Ishikawa (cell line): ENCODE measurements at regions not wholly inside any gene's neighbourhood (a gene's known extent, or its start where the extent isn't known, plus 50 kb on each side); places are given as distances from the start of the nearest gene placed in this dataset.

Experiments
- CEBPB ChIP-seq: IDR thresholded peaks from 2 replicates; pipeline ENCODE4 v1.6.1; 2012
- CREB1 ChIP-seq: IDR thresholded peaks from 2 replicates; pipeline ENCODE4 v1.6.1; 2012; ENCODE audit warnings: low read depth
- EGR1 ChIP-seq: IDR thresholded peaks from 2 replicates; pipeline ENCODE4 v1.6.1; 2012
- EP300 ChIP-seq: IDR thresholded peaks from 2 replicates; pipeline ENCODE4 v1.6.1; 2012; ENCODE audit warnings: borderline replicate concordance
- FOXM1 ChIP-seq: IDR thresholded peaks from 2 replicates; pipeline ENCODE4 v1.6.1; 2012; ENCODE audit warnings: low read depth, borderline replicate concordance
- NFIC ChIP-seq: IDR thresholded peaks from 2 replicates; pipeline ENCODE4 v1.6.1; 2012
- RAD21 ChIP-seq: IDR thresholded peaks from 2 replicates; pipeline ENCODE4 v1.6.1; 2012; ENCODE audit warnings: low read depth
- TAF1 ChIP-seq: IDR thresholded peaks from 2 replicates; pipeline ENCODE4 v1.6.1; 2012; ENCODE audit warnings: low read depth, mild to moderate bottlenecking
- TCF12 ChIP-seq: IDR thresholded peaks from 2 replicates; pipeline ENCODE4 v1.6.1; 2012; ENCODE audit warnings: low read depth
- TEAD4 ChIP-seq: IDR thresholded peaks from 2 replicates; pipeline ENCODE4 v1.6.1; 2012
- YY1 ChIP-seq: IDR thresholded peaks from 2 replicates; pipeline ENCODE4 v1.6.1; 2012; ENCODE audit warnings: low read depth
- ZBTB7A ChIP-seq: IDR thresholded peaks from 2 replicates; pipeline ENCODE4 v1.6.1; 2012; ENCODE audit warnings: low read depth
- TF ChIP-seq, protein P1 (sequence below): IDR thresholded peaks from 2 replicates; pipeline ENCODE4 v1.6.1; 2012
- TF ChIP-seq, protein P2 (sequence below): IDR thresholded peaks from 2 replicates; pipeline ENCODE4 v1.6.1; 2012
- TF ChIP-seq, protein P3 (sequence below): IDR thresholded peaks from 2 replicates; pipeline ENCODE4 v1.6.1; 2012; ENCODE audit warnings: low read depth, mild to moderate bottlenecking

DNA sequence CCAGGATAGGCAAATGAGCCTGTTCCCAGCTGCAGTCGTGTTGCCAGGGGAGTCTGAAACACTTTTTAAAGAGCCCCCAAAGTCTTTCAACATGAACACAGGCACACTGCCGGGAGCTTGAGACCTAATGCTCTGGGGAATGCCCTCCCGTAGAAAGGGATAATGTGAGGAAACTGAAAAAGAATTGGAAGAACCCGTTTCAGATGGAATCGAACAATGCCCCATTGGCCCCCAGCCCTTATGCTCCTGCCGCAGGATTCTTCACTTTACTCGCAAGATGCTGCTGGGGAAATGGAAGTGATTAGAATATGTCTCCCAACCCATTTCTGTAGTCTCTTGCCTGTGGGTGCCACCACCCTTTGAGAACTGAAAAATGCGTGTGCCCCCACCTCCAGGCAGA, 136.3 kb upstream of the GATA6 start:
- TF ChIP-seq EGR1, result no peak
- no peak for TF ChIP-seq TCF12
- TF ChIP-seq, protein P1, sequence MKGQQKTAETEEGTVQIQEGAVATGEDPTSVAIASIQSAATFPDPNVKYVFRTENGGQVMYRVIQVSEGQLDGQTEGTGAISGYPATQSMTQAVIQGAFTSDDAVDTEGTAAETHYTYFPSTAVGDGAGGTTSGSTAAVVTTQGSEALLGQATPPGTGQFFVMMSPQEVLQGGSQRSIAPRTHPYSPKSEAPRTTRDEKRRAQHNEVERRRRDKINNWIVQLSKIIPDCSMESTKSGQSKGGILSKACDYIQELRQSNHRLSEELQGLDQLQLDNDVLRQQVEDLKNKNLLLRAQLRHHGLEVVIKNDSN, result no peak
- no peak for TF ChIP-seq EP300
- TF ChIP-seq TAF1, result no peak

DNA sequence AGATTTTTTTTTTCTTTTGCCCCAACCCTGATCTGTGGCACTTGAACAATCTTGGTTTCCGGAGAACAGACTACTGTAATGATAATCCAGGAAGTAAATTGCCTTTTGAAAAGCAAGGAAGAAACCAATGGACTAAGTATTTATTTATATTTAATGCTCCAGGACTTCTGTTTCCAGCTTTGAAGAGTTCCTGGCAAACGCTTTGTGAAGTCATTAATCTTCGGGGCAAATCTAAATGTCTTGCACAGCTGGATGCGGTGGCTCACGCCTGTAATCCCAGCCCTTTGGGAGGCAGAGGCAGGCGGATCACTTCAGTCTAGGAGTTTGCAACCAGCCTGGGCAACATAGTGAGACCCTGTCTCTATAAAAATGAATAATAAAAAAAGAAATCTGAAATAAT, 135.1 kb upstream of the GATA6 start:
- TF ChIP-seq YY1 (no peak), RAD21 (no peak), EP300 (no peak), CREB1 (no peak)
- TF ChIP-seq, protein P1, result no peak

DNA sequence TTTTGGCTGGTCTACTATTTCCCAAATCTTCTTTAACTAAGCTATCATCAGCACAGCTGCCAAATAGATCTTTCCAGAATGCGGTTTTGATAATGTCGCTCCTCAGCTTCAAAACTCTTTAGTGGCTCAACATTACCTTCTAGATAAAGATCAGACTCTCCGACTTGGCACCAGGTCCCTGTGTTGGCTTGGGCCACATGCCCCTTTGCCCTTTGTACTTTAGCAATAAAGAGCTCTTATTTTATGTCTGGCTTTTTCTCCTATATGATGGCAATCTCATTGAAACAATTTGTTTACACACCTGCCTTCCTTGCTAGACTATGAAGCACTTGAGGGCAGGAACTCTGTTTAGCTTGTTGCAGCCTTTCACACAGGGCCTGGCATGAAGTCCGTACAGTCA, 128.9 kb upstream of the GATA6 start:
- TF ChIP-seq, protein P2, sequence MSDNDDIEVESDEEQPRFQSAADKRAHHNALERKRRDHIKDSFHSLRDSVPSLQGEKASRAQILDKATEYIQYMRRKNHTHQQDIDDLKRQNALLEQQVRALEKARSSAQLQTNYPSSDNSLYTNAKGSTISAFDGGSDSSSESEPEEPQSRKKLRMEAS, result no peak
- TF ChIP-seq CREB1 (no peak), NFIC (no peak), CEBPB (no peak), YY1 (no peak), ZBTB7A (no peak), EGR1 (no peak), TCF12 (no peak), FOXM1 (no peak), RAD21 (no peak), TEAD4 (no peak), EP300 (no peak), TAF1 (no peak)
- TF ChIP-seq, protein P1, result no peak
- TF ChIP-seq, protein P3, sequence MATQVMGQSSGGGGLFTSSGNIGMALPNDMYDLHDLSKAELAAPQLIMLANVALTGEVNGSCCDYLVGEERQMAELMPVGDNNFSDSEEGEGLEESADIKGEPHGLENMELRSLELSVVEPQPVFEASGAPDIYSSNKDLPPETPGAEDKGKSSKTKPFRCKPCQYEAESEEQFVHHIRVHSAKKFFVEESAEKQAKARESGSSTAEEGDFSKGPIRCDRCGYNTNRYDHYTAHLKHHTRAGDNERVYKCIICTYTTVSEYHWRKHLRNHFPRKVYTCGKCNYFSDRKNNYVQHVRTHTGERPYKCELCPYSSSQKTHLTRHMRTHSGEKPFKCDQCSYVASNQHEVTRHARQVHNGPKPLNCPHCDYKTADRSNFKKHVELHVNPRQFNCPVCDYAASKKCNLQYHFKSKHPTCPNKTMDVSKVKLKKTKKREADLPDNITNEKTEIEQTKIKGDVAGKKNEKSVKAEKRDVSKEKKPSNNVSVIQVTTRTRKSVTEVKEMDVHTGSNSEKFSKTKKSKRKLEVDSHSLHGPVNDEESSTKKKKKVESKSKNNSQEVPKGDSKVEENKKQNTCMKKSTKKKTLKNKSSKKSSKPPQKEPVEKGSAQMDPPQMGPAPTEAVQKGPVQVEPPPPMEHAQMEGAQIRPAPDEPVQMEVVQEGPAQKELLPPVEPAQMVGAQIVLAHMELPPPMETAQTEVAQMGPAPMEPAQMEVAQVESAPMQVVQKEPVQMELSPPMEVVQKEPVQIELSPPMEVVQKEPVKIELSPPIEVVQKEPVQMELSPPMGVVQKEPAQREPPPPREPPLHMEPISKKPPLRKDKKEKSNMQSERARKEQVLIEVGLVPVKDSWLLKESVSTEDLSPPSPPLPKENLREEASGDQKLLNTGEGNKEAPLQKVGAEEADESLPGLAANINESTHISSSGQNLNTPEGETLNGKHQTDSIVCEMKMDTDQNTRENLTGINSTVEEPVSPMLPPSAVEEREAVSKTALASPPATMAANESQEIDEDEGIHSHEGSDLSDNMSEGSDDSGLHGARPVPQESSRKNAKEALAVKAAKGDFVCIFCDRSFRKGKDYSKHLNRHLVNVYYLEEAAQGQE, result no peak

DNA sequence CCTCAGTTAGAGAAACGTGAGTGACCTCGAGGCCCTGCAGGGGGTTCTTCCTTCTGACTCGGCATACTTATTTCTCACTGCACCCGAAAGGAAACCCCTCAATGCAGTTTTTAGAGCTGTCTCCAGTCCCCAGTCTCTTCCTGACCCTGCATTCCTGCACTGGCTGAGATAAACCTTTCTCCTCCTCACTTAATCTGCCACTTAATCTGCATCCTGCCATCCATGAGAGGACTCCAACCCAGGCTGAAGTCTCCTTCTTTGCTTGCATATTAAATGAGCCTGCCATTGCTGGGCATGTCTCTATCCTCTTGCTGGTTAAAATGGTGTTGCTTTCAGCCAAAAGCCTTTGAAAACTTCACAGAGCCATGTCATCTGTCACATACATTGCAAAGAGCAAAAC, 125.6 kb upstream of the GATA6 start:
- TF ChIP-seq EGR1, result no peak
- no peak for TF ChIP-seq TAF1
- no peak for TF ChIP-seq EP300
- TF ChIP-seq, protein P3, result no peak
- TF ChIP-seq CEBPB, result no peak
- no peak for TF ChIP-seq NFIC
- TF ChIP-seq, protein P1, result no peak
- no peak for TF ChIP-seq CREB1
- TF ChIP-seq, protein P2, result no peak
- no peak for TF ChIP-seq ZBTB7A
- no peak for TF ChIP-seq YY1
- no peak for TF ChIP-seq RAD21
- TF ChIP-seq FOXM1, result no peak

DNA sequence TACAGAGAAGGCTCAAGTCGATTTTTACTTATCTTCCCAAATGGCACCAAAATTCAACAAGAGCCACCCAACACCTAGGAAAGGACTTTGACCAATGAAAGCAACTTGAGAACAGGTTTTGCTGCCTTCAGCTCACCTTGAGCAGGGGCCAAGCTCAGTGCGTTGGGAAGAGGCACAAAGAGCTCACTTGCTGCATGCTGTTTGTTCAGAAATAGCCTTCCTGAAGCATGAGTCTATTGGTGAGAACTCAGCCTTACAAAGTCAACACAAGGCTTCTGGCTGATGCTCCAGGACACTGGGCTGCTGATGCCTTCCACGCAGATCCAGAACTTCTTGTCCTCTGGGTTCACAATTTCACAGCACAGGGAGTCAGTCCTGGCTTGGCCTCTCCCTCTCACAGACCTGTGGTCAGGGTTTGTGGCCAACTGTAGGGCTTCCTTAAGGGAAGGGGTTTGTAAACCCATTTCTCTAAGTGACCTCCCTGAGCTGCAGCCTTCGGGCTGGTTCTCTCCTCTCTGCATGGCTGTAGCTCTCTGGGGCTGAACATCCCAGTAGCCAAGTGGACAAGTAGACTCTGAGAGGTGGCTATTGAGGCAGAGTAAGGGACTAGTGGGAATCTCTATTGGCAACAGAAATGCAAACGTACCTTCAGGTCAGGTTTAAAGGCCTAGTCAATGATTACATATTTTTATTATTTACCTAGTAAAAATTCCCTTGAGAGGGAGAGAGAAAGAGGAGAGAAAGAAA, 124.7 kb upstream of the GATA6 start:
- TF ChIP-seq EGR1, result no peak
- TF ChIP-seq, protein P2, result no peak
- TF ChIP-seq, protein P1, result no peak
- TF ChIP-seq FOXM1, result no peak
- TF ChIP-seq CEBPB, result no peak
- TF ChIP-seq TAF1, result no peak
- TF ChIP-seq RAD21, result no peak
- TF ChIP-seq, protein P3, result no peak
- no peak for TF ChIP-seq ZBTB7A
- TF ChIP-seq TEAD4, result no peak
- no peak for TF ChIP-seq TCF12
- no peak for TF ChIP-seq YY1
- no peak for TF ChIP-seq EP300
- TF ChIP-seq CREB1, result no peak
- TF ChIP-seq NFIC, result no peak
